ENCODE measurements at regions not wholly inside any gene's neighbourhood (a gene's known extent, or its start where the extent isn't known, plus 50 kb on each side); places are given as distances from the start of the nearest gene placed in this dataset.

- H3K27ac ChIP-seq (ENCODE audit: low read depth in 2 of 2, low read length in 1 of 2), result no peak overlapping the region
- POLR2A ChIA-PET, result no interaction called here
- CTCF ChIA-PET, result no interaction called here
- H3K4me3 ChIP-seq (ENCODE audit: low read depth in 2 of 2, low read length in 1 of 2), result no peak overlapping the region
- no peak overlapping the region for H3K4me2 ChIP-seq
- H3K9ac ChIP-seq, result no peak overlapping the region
- H2AFZ ChIP-seq (ENCODE audit: low read depth), result no peak overlapping the region
- no peaks in the 10 kb centered on the region for H3K4me1 ChIP-seq (ENCODE audit: control insufficient read depth in 1 of 2, insufficient read depth in 2 of 2, low read depth in 1 of 2, low read length in 1 of 2)
- no peak for TF ChIP-seq ELF1 (IDR thresholded peaks at IDR 0.05)
- no peak for TF ChIP-seq GATA2 (CRISPR knock-in tag; IDR thresholded peaks at IDR 0.05)
- TF ChIP-seq NFIC (IDR thresholded peaks at IDR 0.05; ENCODE audit: borderline replicate concordance), result no peak
- no peak for TF ChIP-seq NRF1 (IDR thresholded peaks at IDR 0.05; ENCODE audit: low read depth, low read length)
- TF ChIP-seq CHD2 (IDR thresholded peaks at IDR 0.05; ENCODE audit: low read length, partially characterized antibody), result no peak
- no peak for TF ChIP-seq ZBTB33 (IDR thresholded peaks at IDR 0.05; ENCODE audit: borderline replicate concordance, low read depth)
- no peak for TF ChIP-seq EP300 (IDR thresholded peaks at IDR 0.05; ENCODE audit: borderline replicate concordance in 1 of 2, low read depth in 1 of 2, low read length in 1 of 2)
- TF ChIP-seq RCOR1 (IDR thresholded peaks at IDR 0.05; ENCODE audit: low read length), result no peak
- no peak for TF ChIP-seq TEAD4 (IDR thresholded peaks at IDR 0.05; ENCODE audit: borderline replicate concordance, insufficient read depth)
- no peak for TF ChIP-seq YY1 (IDR thresholded peaks at IDR 0.05; ENCODE audit: low read depth)
- no peak for TF ChIP-seq POLR2AphosphoS5 (IDR thresholded peaks at IDR 0.05; ENCODE audit: low read depth, low read length)
- no peak for TF ChIP-seq TAF1 (IDR thresholded peaks at IDR 0.05; ENCODE audit: borderline replicate concordance, low read depth, low read length)
- no peak for TF ChIP-seq FOXM1 (IDR thresholded peaks at IDR 0.05; ENCODE audit: low read depth)
- no peaks in the 10 kb centered on the region for H3F3A ChIP-seq (replicated peaks; ENCODE audit: insufficient read depth)
- no peaks in the 10 kb centered on the region for H3K9me2 ChIP-seq
- no peak for DNase-seq
- no peaks in the 10 kb centered on the region for H4K20me1 ChIP-seq (ENCODE audit: insufficient read depth)
- H3K9me3 ChIP-seq, result no peaks in the 10 kb centered on the region
- H3K79me2 ChIP-seq (ENCODE audit: insufficient read depth), result no peaks in the 10 kb centered on the region
- no peaks in the 10 kb centered on the region for H3K36me3 ChIP-seq (replicated peaks in 1 of 2; ENCODE audit: control insufficient read depth in 1 of 2, insufficient read depth in 2 of 2, low read length in 1 of 2)
- WGBS (ENCODE audit: low lambda C conversion rate), result 0% methylated on average over 2 of the region's 2 CpGs
- H3K27me3 ChIP-seq (ENCODE audit: insufficient read depth), result no peaks in the 10 kb centered on the region
Measured at GRCh38 chr12:33721561-33721960, 281.9 kb upstream of the SYT10 start.

- ChIA-PET CTCF (no interaction called here), POLR2A (no interaction called here)
- no peak overlapping the region for H3K4me3 ChIP-seq (ENCODE audit: low read depth in 2 of 2, low read length in 1 of 2)
- H3K27me3 ChIP-seq (ENCODE audit: insufficient read depth), result no peaks in the 10 kb centered on the region
- H3K4me1 ChIP-seq (ENCODE audit: control insufficient read depth in 1 of 2, insufficient read depth in 2 of 2, low read depth in 1 of 2, low read length in 1 of 2), result no peaks in the 10 kb centered on the region
- no peak overlapping the region for H3K27ac ChIP-seq (ENCODE audit: low read depth in 2 of 2, low read length in 1 of 2)
- no peak overlapping the region for H3K4me2 ChIP-seq
- no peak overlapping the region for H2AFZ ChIP-seq (ENCODE audit: low read depth)
- DNase-seq, result no peak
- no peaks in the 10 kb centered on the region for H3K9me2 ChIP-seq
- no peaks in the 10 kb centered on the region for H3K9me3 ChIP-seq
- no peaks in the 10 kb centered on the region for H3K36me3 ChIP-seq (replicated peaks in 1 of 2; ENCODE audit: control insufficient read depth in 1 of 2, insufficient read depth in 2 of 2, low read length in 1 of 2)
- H3K79me2 ChIP-seq (ENCODE audit: insufficient read depth), result no peaks in the 10 kb centered on the region
- 1% methylated on average over 4 of the region's 4 CpGs for WGBS (ENCODE audit: low lambda C conversion rate)
- no peaks in the 10 kb centered on the region for H3F3A ChIP-seq (replicated peaks; ENCODE audit: insufficient read depth)
- no peak overlapping the region for H3K9ac ChIP-seq
- no peaks in the 10 kb centered on the region for H4K20me1 ChIP-seq (ENCODE audit: insufficient read depth)
- TF ChIP-seq ZBTB33 (IDR thresholded peaks at IDR 0.05; ENCODE audit: borderline replicate concordance, low read depth) (no peak), ELF1 (IDR thresholded peaks at IDR 0.05) (no peak), PBX3 (IDR thresholded peaks at IDR 0.05) (no peak), TEAD4 (IDR thresholded peaks at IDR 0.05; ENCODE audit: borderline replicate concordance, insufficient read depth) (no peak), USF2 (IDR thresholded peaks at IDR 0.05; ENCODE audit: borderline replicate concordance, low read depth, low read length) (no peak), USF1 (IDR thresholded peaks at IDR 0.05; ENCODE audit: borderline replicate concordance, low read depth) (no peak), GATA2 (CRISPR knock-in tag; IDR thresholded peaks at IDR 0.05) (no peak), FOXM1 (IDR thresholded peaks at IDR 0.05; ENCODE audit: low read depth) (no peak), SMC3 (IDR thresholded peaks at IDR 0.05; ENCODE audit: low read depth, low read length) (no peak), IRF3 (IDR thresholded peaks at IDR 0.05; ENCODE audit: low read depth, low read length) (no peak), MEF2A (IDR thresholded peaks at IDR 0.05; ENCODE audit: borderline replicate concordance, low read depth) (no peak)
Measured at GRCh38 chr12:33724867-33725266, 285.2 kb upstream of the SYT10 start.
